H9 (cell line): ENCODE measurements at regions not wholly inside any gene's neighbourhood (a gene's known extent, or its start where the extent isn't known, plus 50 kb on each side); places are given as distances from the start of the nearest gene placed in this dataset.

Experiments
- DNase-seq: peaks from one replicate; pipeline ENCODE4 v3.0.0-alpha.2; 2017
- H2AFZ ChIP-seq: one replicate; pipeline ENCODE4 v1.6.1; 2013; ENCODE audit warnings: mild to moderate bottlenecking, low read length, control low read depth, moderate library complexity
- H2AK5ac ChIP-seq: 2 replicates; pipeline ENCODE4 v1.6.1; 2013; ENCODE audit warnings: low read length, control low read depth, mixed read lengths; ENCODE audit not compliant: insufficient read length
- H2BK120ac ChIP-seq: one replicate; pipeline ENCODE4 v1.6.1; 2013; ENCODE audit warnings: low read depth, mild to moderate bottlenecking, low read length, control low read depth, inconsistent platforms; ENCODE audit not compliant: poor library complexity, severe bottlenecking
- H2BK12ac ChIP-seq: 2 replicates; pipeline ENCODE4 v1.6.1; 2013; ENCODE audit warnings: low read length, control low read depth, mixed read lengths, low read depth; ENCODE audit not compliant: insufficient read length
- H2BK15ac ChIP-seq: 2 replicates; pipeline ENCODE4 v1.6.1; 2013; ENCODE audit warnings: low read depth, low read length, control low read depth
- H2BK20ac ChIP-seq: one replicate; pipeline ENCODE4 v1.6.1; 2013; ENCODE audit warnings: low read depth, mild to moderate bottlenecking, low read length, control low read depth, inconsistent platforms; ENCODE audit not compliant: poor library complexity, severe bottlenecking
- H2BK5ac ChIP-seq: 2 replicates; pipeline ENCODE4 v1.6.1; 2013; ENCODE audit warnings: low read length, control low read depth, mixed read lengths; ENCODE audit not compliant: insufficient read length
- H3K14ac ChIP-seq: 2 replicates; pipeline ENCODE4 v1.6.1; 2013; ENCODE audit warnings: low read length, control low read depth; ENCODE audit not compliant: insufficient read depth
- H3K18ac ChIP-seq: 2 replicates; pipeline ENCODE4 v1.6.1; 2013; ENCODE audit warnings: low read depth, mild to moderate bottlenecking, mixed read lengths, low read length, control low read depth; ENCODE audit not compliant: insufficient read length
- H3K23ac ChIP-seq: 2 replicates; pipeline ENCODE4 v1.6.1; 2013; ENCODE audit warnings: low read length, control low read depth, mixed read lengths, low read depth; ENCODE audit not compliant: insufficient read length
- H3K23me2 ChIP-seq: 2 replicates; pipeline ENCODE4 v1.6.1; 2013; ENCODE audit warnings: low read depth, mild to moderate bottlenecking, mixed read lengths, low read length, control low read depth; ENCODE audit not compliant: insufficient read length, poor library complexity, severe bottlenecking
- H3K27ac ChIP-seq: 2 replicates; pipeline ENCODE4 v1.5.1; 2013; ENCODE audit warnings: low read length, control low read depth, mixed read lengths, low read depth; ENCODE audit not compliant: insufficient read length
- H3K27me3 ChIP-seq: 2 replicates; pipeline ENCODE4 v1.6.1; 2013; ENCODE audit warnings: low read length, control low read depth, inconsistent platforms; ENCODE audit not compliant: insufficient read depth
- H3K4ac ChIP-seq: 2 replicates; pipeline ENCODE4 v1.6.1; 2013; ENCODE audit warnings: low read depth, mild to moderate bottlenecking, control low read depth, inconsistent platforms, low read length, moderate library complexity
- H3K4me1 ChIP-seq: 2 replicates; pipeline ENCODE4 v1.6.1; 2013; ENCODE audit warnings: low read length, control low read depth, inconsistent platforms; ENCODE audit not compliant: insufficient read depth
- H3K4me2 ChIP-seq: 2 replicates; pipeline ENCODE4 v1.6.1; 2013; ENCODE audit warnings: low read length, control low read depth, mixed read lengths; ENCODE audit not compliant: insufficient read length, insufficient read depth
- H3K56ac ChIP-seq: 2 replicates; pipeline ENCODE4 v1.6.1; 2013; ENCODE audit warnings: low read depth, mild to moderate bottlenecking, mixed read lengths, low read length, control low read depth; ENCODE audit not compliant: insufficient read length
- H3K79me1 ChIP-seq: 2 replicates; pipeline ENCODE4 v1.6.1; 2013; ENCODE audit warnings: low read depth, mild to moderate bottlenecking, moderate library complexity, low read length, control low read depth, inconsistent platforms; ENCODE audit not compliant: insufficient read depth, poor library complexity, severe bottlenecking
- H3K79me2 ChIP-seq: 2 replicates; pipeline ENCODE4 v1.6.1; 2013; ENCODE audit warnings: low read length, control low read depth, inconsistent platforms; ENCODE audit not compliant: insufficient read depth
- H3K9ac ChIP-seq: 2 replicates; pipeline ENCODE4 v1.6.1; 2013; ENCODE audit warnings: low read length, control low read depth, mixed read lengths; ENCODE audit not compliant: insufficient read length; ENCODE audit errors: extremely low read depth
- H3K9me3 ChIP-seq: one replicate; pipeline ENCODE4 v1.6.1; 2013; ENCODE audit warnings: low read depth, low read length, inconsistent platforms; ENCODE audit not compliant: control insufficient read depth
- H3T11ph ChIP-seq: one replicate; pipeline ENCODE4 v1.6.1; 2013; ENCODE audit warnings: mild to moderate bottlenecking, low read length, control low read depth, inconsistent platforms
- H4K20me1 ChIP-seq: one replicate; pipeline ENCODE4 v1.6.1; 2013; ENCODE audit not compliant: control insufficient read depth, insufficient read length, insufficient read depth
- H4K5ac ChIP-seq: 2 replicates; pipeline ENCODE4 v1.6.1; 2013; ENCODE audit warnings: low read depth, mild to moderate bottlenecking, mixed read lengths, low read length, control low read depth; ENCODE audit not compliant: insufficient read length
- H4K8ac ChIP-seq: replicated peaks from 2 replicates; pipeline ENCODE4 v1.6.1; 2013; ENCODE audit warnings: low read length, control low read depth, mixed read lengths, low read depth; ENCODE audit not compliant: insufficient read length
- H4K91ac ChIP-seq: 2 replicates; pipeline ENCODE4 v1.6.1; 2013; ENCODE audit warnings: low read depth, mild to moderate bottlenecking, moderate library complexity, mixed read lengths, low read length, control low read depth; ENCODE audit not compliant: insufficient read length
- H3K27ac Mint-ChIP-seq, 3 experiments: 2 replicates in 2 of 3; 3 replicates in 1 of 3; pipeline ENCODE4 v1.8.0; 2020 to 2021; ENCODE audit warnings: mixed read lengths in 3 of 3, mild to moderate bottlenecking in 1 of 3, moderate library complexity in 1 of 3
- H3K27me3 Mint-ChIP-seq: 2 replicates; pipeline ENCODE4 v1.8.0; 2021; ENCODE audit warnings: low read depth, mild to moderate bottlenecking, moderate library complexity, mixed read lengths
- H3K36me3 Mint-ChIP-seq, 3 experiments: 2 replicates in 2 of 3; 3 replicates in 1 of 3; pipeline ENCODE4 v1.8.0; 2020 to 2021; ENCODE audit warnings: low read depth in 3 of 3, mixed read lengths in 3 of 3; ENCODE audit not compliant: insufficient read depth in 1 of 3
- H3K4me1 Mint-ChIP-seq, 2 experiments: 2 replicates each; pipeline ENCODE4 v1.8.0; 2020; ENCODE audit warnings: mixed read lengths in 2 of 2
- H3K4me3 Mint-ChIP-seq, 2 experiments: 2 replicates in 1 of 2; 3 replicates in 1 of 2; pipeline ENCODE4 v1.8.0; 2020 to 2021; ENCODE audit warnings: mild to moderate bottlenecking in 2 of 2, mixed read lengths in 2 of 2, moderate library complexity in 1 of 2
- H3K9me3 Mint-ChIP-seq, 2 experiments: 2 replicates in 1 of 2; 3 replicates in 1 of 2; pipeline ENCODE4 v1.8.0; 2020; ENCODE audit warnings: mild to moderate bottlenecking in 2 of 2, mixed read lengths in 2 of 2, moderate library complexity in 1 of 2
- WGBS: extraction: QIAGEN DNeasy Blood & Tissue Kit; methylation state at CpG from one replicate; pipeline ENCODE4 v1.1.7; 2013; ENCODE audit warnings: missing lambda C conversion rate, low lambda C conversion rate, mixed read lengths; ENCODE audit not compliant: insufficient read length; ENCODE audit errors: extremely low coverage; 5-methylcytosine and 5-hydroxymethylcytosine counted together
- TF ChIP-seq, protein P1 (sequence below): fragments of 200-600 bp; sonication (generic); conservative IDR thresholded peaks from 3 replicates; pipeline ENCODE4 v1.8.0; 2021; ENCODE audit warnings: antibody characterized with exemption, mild to moderate bottlenecking

DNA sequence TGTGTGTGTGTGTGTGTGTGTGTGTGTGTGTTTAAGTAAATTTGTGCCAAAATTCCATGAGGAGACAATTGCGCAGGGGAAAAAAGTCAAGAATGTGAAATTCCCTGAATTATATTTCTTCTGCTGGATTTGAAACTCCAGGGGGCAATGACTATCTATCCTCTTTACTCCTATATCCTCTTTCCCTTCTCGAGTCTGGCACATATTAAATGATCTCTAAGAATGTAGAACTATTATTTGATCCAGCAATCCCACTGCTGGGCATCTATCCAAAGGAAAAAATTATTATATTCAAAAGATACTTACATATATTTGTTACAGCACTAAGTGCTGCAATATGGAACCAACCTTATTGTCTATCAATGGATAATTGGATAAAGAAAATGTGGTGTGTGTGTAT is 350.1 kb upstream of the ADAMTS9 start:
- Mint-ChIP-seq H3K36me3 (no peaks in the 10 kb centered on the region), H3K27me3 (no peaks in the 10 kb centered on the region), H3K4me3 (no peak overlapping the region), H3K27ac (no peak overlapping the region), H3K9me3 (no peaks in the 10 kb centered on the region), H3K4me1 (peaks cover 2 to 5% of the 10 kb centered on the region in 2 experiments; a peak in 2 of 4 replicates)
- Histone ChIP-seq H3K4me1 (no peaks in the 10 kb centered on the region), H3K9me3 (no peaks in the 10 kb centered on the region), H3K27ac (no peak overlapping the region), H2BK15ac (no peak overlapping the region), H3K4ac (no peak overlapping the region), H2AK5ac (no peak overlapping the region), H2BK5ac (no peak overlapping the region), H3K4me2 (no peak overlapping the region), H4K5ac (no peak overlapping the region), H4K20me1 (no peaks in the 10 kb centered on the region), H3K14ac (no peak overlapping the region), H3K18ac (no peak overlapping the region), H4K8ac (no peak overlapping the region), H3K23me2 (no peaks in the 10 kb centered on the region), H3T11ph (no peak overlapping the region), H2BK12ac (no peak overlapping the region), H2BK120ac (no peak overlapping the region), H3K79me2 (no peaks in the 10 kb centered on the region), H3K27me3 (no peaks in the 10 kb centered on the region), H3K23ac (no peak overlapping the region), H4K91ac (no peak overlapping the region), H3K56ac (no peak overlapping the region), H3K79me1 (no peaks in the 10 kb centered on the region), H2AFZ (no peak overlapping the region), H3K9ac (no peak overlapping the region), H2BK20ac (no peak overlapping the region)
- DNase-seq: no peak
- WGBS: no CpG with 5 or more reads among the region's 2 CpGs
- TF ChIP-seq, protein P1, sequence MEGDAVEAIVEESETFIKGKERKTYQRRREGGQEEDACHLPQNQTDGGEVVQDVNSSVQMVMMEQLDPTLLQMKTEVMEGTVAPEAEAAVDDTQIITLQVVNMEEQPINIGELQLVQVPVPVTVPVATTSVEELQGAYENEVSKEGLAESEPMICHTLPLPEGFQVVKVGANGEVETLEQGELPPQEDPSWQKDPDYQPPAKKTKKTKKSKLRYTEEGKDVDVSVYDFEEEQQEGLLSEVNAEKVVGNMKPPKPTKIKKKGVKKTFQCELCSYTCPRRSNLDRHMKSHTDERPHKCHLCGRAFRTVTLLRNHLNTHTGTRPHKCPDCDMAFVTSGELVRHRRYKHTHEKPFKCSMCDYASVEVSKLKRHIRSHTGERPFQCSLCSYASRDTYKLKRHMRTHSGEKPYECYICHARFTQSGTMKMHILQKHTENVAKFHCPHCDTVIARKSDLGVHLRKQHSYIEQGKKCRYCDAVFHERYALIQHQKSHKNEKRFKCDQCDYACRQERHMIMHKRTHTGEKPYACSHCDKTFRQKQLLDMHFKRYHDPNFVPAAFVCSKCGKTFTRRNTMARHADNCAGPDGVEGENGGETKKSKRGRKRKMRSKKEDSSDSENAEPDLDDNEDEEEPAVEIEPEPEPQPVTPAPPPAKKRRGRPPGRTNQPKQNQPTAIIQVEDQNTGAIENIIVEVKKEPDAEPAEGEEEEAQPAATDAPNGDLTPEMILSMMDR: no peak
